ENCODE measurements at regions not wholly inside any gene's neighbourhood (a gene's known extent, or its start where the extent isn't known, plus 50 kb on each side); places are given as distances from the start of the nearest gene placed in this dataset.

DNA sequence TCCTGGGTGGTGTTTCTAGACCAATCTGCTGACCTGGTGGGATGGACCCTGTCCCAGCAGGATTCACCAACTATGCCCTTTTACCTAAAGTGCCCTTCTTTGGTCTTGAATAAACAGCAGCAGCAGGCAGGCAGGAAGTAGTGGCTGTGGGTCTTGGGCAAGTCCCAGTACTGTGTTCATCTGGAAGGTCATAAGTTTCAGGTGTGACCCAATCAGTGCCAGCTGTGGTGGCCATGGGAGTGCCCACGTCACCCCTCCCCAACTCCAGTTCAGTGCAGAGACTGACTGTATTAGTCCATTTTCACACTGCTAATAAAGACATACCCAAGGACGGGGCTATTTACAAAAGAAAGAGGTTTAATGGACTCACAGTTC is 148.3 kb upstream of the SRD5A2 start:
- Histone ChIP-seq H3K9ac (ENCODE audit: extremely low read depth, insufficient read length, low read length) (no peak overlapping the region), H3K23ac (ENCODE audit: insufficient read length, low read depth, low read length) (no peak overlapping the region), H4K91ac (ENCODE audit: insufficient read length, low read depth, low read length) (no peak overlapping the region), H3K56ac (ENCODE audit: insufficient read length, low read depth, low read length) (no peak overlapping the region), H4K20me1 (ENCODE audit: control insufficient read depth, insufficient read depth, insufficient read length) (no peaks in the 10 kb centered on the region), H3K4me1 (ENCODE audit: insufficient read depth, low read length) (no peaks in the 10 kb centered on the region), H3K4ac (ENCODE audit: low read depth, low read length) (no peak overlapping the region), H3K79me1 (ENCODE audit: insufficient read depth, low read depth, low read length, poor library complexity, severe bottlenecking) (no peaks in the 10 kb centered on the region), H3K4me2 (ENCODE audit: insufficient read depth, insufficient read length, low read length) (no peak overlapping the region), H3K79me2 (ENCODE audit: insufficient read depth, low read length) (no peaks in the 10 kb centered on the region), H2AK5ac (ENCODE audit: insufficient read length, low read length) (no peak overlapping the region), H3K14ac (ENCODE audit: insufficient read depth, low read length) (no peak overlapping the region), H3K27me3 (ENCODE audit: insufficient read depth, low read length) (no peaks in the 10 kb centered on the region), H2AFZ (ENCODE audit: low read length) (no peak overlapping the region), H3K18ac (ENCODE audit: insufficient read length, low read depth, low read length) (no peak overlapping the region), H3T11ph (ENCODE audit: low read length) (no peak overlapping the region), H2BK120ac (ENCODE audit: low read depth, low read length, poor library complexity, severe bottlenecking) (no peak overlapping the region), H2BK5ac (ENCODE audit: insufficient read length, low read length) (no peak overlapping the region), H4K5ac (ENCODE audit: insufficient read length, low read depth, low read length) (no peak overlapping the region), H3K9me3 (ENCODE audit: control insufficient read depth, low read depth, low read length) (no peaks in the 10 kb centered on the region), H2BK20ac (ENCODE audit: low read depth, low read length, poor library complexity, severe bottlenecking) (no peak overlapping the region), H4K8ac (replicated peaks; ENCODE audit: insufficient read length, low read depth, low read length) (no peak overlapping the region), H3K27ac (ENCODE audit: insufficient read length, low read depth, low read length) (no peak overlapping the region), H2BK15ac (ENCODE audit: low read depth, low read length) (no peak overlapping the region), H3K23me2 (ENCODE audit: insufficient read length, low read depth, low read length, poor library complexity, severe bottlenecking) (no peaks in the 10 kb centered on the region), H2BK12ac (ENCODE audit: insufficient read length, low read depth, low read length) (no peak overlapping the region)
- Mint-ChIP-seq H3K9me3 (peaks cover 16 to 39% of the 10 kb centered on the region in 2 experiments), H3K36me3 (ENCODE audit: insufficient read depth in 1 of 3, low read depth in 3 of 3) (no peaks in the 10 kb centered on the region; a peak in 1 of 7 replicates), H3K27ac (no peak overlapping the region; a peak in 1 of 7 replicates), H3K27me3 (ENCODE audit: low read depth) (no peaks in the 10 kb centered on the region; the same call in 1 of the 2 replicates), H3K4me1 (peaks cover 3 to 7% of the 10 kb centered on the region in 2 experiments; a peak in 2 of 4 replicates), H3K4me3 (no peak overlapping the region)
- TF ChIP-seq, protein P1, sequence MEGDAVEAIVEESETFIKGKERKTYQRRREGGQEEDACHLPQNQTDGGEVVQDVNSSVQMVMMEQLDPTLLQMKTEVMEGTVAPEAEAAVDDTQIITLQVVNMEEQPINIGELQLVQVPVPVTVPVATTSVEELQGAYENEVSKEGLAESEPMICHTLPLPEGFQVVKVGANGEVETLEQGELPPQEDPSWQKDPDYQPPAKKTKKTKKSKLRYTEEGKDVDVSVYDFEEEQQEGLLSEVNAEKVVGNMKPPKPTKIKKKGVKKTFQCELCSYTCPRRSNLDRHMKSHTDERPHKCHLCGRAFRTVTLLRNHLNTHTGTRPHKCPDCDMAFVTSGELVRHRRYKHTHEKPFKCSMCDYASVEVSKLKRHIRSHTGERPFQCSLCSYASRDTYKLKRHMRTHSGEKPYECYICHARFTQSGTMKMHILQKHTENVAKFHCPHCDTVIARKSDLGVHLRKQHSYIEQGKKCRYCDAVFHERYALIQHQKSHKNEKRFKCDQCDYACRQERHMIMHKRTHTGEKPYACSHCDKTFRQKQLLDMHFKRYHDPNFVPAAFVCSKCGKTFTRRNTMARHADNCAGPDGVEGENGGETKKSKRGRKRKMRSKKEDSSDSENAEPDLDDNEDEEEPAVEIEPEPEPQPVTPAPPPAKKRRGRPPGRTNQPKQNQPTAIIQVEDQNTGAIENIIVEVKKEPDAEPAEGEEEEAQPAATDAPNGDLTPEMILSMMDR (conservative IDR thresholded peaks at IDR 0.05): no peak
- no CpG with 5 or more reads among the region's 2 CpGs for WGBS (ENCODE audit: extremely low coverage, insufficient read length, low lambda C conversion rate)
- DNase-seq: no peak

Data from H9 (cell line).